NCI-H1092 (cell line): ENCODE measurements at regions not wholly inside any gene's neighbourhood (a gene's known extent, or its start where the extent isn't known, plus 50 kb on each side); places are given as distances from the start of the nearest gene placed in this dataset.
"Not testable (repeated sequence)": the region's sequence is repeated elsewhere in the genome, so short reads cannot be mapped to it uniquely, and the experiment has no call there.

ENCODE experiments used
- DNase-seq: peaks from one replicate; lab custom pipeline; 2025; lab: John Stamatoyannopoulos, UW

DNA sequence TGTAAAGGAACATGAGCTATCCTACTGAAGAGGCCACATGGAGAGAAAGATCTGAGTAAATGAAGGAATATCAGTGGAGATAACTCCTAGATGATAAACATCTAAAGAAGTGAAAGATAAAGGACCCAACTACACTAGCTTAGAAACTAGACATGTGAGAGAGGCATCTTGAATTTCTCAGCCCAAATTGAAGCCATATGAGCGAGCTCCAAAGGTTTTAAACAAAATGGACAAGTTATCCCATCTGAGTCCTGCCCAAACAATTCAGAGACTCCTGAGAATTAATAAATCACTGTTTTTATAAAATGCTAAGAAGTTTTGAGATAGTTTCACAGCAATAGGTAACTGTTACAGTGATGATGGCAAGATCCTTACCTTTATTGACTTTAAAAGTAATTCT, 438.9 kb downstream of the NAV3 start:
- DNase-seq: no peak

DNA sequence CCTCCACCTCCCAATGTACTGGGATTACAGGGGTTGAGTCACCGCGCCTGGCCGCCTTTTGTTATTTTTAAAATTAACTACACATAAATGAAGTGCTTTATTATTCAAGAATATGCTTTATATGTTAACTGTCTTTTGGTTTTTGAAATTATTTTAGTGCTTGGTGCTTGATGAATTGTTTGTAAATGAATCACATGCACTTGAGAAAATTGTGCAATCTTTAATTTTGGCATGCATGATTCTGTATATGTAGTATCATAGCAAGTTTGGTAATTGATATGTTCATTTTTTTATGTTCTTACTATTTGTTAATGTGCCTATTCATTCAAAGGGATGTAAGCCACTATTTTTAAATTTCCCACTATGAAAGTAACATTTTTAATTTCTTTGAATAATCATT, 440.9 kb downstream of the NAV3 start:
- DNase-seq: no peak

DNA sequence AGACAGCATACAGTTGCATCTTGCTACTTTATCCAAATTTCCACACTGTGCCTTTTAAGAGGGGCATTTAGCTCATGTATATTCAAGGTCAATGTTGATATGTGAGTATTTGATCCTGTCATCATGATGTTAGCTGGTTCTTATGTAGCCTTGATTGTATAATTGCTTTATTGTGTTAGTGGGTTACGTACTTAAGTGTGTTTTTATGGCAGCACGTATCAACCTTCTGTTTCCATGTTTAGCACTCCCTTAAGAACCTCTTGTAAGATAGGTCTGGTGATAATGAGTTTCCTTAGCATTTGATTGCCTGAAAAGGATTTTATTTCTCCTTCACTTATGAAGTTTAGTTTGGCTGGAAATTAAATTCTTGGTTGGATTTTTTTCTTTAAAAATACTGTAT, 445.2 kb downstream of the NAV3 start:
- no peak for DNase-seq

DNA sequence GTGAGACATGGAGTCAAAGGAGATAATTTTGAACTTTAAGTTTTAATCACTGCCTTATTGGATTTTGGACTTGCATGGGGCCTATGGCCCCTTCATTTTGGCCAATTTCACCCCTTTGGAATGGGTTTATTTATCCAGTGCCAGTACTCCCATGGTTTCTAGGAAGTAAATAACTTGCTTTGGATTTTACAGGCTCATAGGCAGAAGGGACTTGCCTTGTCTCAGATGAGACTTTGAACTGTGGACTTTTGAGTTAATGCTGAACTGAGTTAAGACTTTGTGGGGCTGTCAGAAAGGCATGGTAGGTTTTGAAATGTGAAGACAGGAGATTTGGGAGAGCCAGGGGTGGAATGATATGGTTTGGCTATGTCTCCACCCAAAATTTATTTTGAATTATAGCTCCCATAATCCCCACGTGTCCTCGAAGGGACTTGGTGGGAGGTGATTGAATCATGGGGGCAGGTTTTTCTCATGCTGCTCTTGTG, 448.1 kb downstream of the NAV3 start:
- DNase-seq: no peak

DNA sequence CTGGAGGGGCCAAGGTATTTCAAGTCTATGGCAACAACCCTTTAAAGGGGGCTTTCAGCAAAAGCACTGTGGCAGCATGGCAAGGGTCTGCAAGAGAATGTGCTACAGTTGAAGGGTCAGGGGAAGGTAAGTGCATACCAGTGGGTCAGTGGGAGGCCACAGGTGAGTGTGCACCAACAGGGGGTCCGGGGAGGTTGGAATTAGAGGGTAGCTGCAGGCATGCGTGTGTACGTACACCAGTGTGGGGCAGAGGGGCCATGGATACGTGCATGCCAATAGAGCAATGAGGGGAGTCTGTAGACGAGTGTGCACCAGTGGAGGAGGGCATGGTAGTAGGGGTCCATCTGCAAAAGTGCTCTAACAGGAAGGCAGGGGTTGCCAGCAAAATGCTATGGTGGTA, 448.9 kb downstream of the NAV3 start:
- DNase-seq: no peak

DNA sequence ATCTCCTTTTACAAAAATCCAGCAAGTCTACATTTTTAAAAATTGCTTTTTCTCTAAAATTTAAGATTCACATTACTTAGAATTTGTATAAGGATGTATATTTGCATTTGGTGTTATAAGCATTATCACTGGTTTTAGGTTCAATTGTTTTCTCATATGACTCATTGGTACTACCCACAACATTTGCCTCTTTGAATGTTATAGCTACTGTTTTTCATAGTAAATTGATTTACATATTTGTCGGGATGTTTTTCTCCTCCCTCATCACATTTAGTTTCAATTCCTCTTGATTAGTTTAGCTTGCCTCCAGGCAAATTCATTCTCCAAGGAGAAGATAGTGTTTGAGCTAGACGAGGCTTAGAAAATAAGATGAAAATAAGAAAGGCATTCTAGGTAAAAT, 450.4 kb downstream of the NAV3 start:
- not testable (repeated sequence) for DNase-seq

DNA sequence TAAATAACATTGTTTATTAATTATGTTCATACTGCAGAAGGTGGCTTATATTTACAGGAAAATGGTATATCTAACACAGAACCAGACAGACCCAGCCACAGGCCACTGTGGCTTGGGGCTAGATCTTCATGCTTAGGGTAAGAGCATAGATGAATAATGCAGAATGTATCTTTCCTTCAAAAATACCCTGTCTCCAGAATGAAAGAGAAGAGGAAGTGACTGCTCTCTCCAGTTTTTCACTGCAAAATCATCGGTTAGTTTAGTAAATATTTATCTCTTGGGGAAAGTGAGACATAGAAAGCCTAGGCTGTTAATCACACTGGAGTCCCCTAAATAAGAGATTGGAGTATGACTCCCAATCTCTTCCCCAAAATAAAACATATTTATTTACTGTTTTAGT, 453.7 kb downstream of the NAV3 start:
- DNase-seq: no peak

DNA sequence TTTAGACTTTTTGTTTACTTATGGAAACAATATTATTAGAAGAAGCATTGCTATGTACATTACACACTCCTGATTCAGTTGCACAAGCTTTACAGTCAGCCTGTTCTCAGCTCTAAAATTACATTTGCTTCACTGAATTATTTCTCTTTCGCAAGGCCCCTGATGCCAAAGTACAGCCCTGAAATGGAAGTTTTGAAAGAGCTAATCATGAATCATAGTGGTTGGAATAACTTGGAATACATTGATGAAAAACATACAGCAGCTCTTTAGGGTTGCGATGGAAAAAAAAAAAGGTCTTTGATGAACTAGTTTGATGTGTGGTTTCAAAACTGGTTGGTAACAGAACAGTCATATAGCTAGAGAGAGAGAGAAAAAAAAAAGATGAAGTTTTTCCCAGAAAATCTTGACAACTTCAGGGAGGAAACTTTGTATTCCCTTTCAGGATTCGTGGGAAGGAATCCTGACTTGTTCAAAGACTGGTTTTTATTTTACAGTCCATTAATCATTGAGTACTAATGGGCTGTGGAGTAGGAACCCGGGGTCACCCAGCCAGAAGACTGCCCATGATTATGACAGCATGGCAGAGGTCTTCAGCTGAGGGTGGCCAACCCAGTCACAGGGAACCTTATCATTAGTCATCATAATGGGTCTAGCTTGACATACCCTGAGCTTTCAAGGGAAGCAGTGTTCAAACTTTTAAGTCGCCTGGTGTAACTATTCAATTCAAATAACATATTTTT, 460.1 kb downstream of the NAV3 start:
- no peak for DNase-seq

DNA sequence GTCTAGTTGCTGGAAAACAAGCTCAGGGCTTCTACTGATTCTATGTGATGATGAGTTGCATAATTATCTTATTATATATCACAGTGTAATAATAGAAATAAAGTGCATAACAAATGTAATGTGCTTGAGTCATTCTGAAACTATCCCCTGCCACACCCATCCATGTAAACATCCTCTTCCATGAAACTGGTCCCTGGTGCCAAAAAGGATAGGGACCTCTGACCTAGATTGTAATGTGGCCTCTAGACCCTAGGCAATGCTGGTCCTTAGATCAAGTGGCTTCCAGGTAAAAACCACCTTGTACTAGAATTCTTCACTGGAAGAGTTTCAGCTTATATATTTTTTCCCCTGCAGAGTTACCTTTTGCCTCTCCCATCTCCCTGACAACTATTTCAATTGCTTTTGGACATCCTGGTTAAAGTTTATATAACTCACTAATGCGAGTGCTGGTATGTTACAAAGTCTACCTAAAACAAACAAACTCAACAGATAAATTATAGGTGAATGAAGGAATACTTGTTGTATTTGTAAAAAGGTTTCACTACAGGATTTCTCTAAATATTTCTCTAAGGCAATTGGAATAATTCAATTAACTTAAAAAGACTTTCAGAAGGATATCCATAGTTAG, 462.5 kb downstream of the NAV3 start:
- no peak for DNase-seq

DNA sequence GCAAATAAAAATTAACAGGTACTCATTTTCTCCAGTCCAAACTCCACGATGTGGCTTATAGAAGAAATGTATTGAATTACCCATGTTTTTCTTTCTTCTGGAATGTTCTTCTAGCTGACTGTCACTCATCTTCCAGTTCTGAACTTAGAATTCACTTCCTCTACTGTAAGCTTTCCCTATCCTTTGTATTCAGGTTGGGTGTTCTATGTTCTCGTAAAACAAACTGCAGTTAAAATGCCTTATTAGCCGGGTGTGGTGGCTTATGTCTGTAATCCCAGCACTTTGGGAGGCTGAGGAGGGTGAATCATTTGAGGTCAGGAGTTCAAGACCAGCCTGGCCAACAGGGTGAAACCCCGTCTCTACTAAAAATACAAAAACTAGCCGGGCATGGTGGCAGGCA, 470.6 kb downstream of the NAV3 start:
- DNase-seq: not testable (repeated sequence)

DNA sequence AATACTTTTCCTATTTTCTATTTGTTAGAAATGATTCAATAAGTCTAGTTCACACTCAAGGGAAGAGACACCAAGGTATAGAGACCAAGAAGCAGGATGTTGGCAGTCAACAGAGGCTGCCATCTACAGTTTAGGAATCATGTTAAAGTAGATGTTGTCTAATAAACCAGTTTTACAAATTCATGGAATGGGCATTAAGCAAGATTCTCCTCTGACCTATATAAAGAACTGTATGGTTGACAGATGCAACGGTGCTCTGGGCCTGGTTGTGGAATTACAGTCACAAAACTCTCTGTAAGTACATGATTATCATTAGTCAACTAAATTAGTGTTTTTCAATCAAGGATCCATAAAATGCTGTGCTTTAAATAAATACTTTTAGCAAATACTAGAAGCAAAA, 475.1 kb downstream of the NAV3 start:
- DNase-seq: no peak

DNA sequence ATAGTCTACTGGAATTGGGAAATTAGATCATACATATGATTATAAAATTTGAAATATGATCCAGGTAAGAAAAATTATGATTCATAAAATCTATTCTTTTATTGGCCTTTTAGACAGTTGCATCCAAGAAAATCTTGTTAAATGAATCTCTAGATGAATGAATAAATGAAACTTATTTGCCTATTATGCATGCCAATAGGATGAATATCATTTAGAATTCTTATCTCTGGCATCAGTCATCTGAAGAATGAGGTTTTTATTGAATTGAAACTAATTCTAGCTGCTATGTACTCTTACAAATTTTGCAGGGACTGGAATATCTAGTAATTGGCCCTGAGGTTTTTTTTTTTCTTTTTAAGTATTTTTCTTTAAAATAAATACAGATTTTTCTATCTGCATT, 475.5 kb downstream of the NAV3 start:
- DNase-seq: no peak

DNA sequence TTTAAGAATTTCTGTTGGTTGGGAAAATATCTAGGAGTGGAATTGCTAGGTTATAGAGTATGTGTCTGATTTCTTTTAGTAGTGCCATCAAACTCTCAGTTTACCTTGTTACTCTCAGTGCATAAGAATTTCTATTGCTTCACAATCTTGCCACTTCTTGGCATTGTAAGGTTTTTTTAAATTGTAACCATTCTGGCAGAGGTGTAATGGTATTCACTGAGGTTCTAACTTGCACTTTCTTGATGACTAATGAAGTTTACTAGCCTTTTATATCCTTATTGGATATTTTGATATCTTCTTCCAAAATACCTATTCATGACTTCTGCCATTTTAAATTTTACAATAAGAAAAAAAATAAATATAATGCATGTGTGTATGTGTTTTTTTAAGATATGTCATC, 478.0 kb downstream of the NAV3 start:
- no peak for DNase-seq

DNA sequence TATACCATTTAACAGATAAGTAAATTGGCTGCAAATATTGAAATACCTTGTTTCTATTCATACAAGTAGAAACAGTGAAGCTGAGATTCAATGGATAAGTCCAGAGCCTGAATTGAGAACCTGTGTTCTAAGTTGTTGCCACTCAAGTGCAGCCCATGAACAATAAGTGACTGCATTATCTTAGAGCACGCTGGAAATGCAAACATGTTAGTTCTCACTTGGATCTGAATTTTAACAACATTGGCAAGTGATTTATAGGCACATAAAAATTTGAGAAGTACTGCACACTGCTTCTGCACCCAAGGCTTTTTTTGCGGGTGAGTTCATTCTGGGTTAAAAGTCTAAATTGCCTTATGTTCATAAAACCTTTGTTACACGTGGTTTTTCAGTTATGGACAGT, 484.3 kb downstream of the NAV3 start:
- no peak for DNase-seq

DNA sequence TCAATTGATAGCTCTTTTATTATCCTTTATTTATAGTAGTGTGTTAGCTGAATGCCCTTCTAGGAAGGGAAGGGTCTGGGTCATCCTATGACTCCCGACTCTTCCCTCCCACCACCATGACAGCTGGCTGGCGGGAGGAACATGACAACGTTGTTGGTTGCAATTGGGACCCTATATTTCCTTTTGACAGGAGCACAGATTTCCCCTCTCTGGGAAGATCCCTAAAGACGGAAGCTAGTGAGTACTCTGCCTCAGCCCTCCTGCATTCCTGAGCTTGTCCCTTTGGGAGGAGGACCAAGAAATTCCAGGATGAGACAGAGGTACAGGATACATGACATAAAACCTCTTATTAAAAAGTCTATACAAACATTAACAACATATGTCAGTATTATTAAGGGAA, 485.4 kb downstream of the NAV3 start:
- DNase-seq: no peak

DNA sequence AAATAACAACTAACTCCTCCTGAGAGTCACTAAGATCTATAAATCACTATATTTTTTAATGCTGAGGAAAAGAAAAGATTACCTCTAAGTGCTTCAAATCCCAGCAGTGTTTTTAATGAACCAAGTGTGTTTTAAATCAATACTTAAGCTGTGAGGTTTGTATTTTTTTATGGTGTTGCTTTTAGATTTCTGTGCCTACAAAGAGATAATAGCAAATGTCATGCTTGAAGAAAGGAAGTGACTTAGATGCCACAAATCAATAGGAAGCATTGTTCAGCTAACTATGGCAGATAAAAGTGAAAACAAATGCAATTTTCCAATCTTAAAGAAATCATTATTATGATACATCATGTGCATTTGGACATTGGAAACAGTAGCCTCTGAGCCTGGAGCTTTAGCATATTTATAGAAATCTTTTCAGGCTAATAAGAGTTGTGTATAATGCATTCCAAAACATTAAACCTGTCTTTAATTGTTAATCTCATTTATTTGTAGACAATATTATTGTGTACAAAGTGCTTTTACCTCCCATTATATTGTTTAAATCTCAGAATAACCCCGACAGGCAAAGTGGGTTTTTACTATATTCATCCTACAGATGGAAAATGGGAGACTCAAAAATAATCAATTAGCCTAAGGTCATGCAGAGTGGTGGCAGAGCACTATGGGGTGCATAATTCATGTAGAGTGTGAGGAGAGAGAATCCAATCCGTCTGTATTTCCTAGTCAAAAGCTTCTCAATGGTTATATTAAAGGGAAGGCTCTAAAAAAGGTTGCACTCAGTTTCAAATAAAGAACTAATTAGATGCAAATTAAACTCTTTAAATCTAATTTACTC, 486.2 kb downstream of the NAV3 start:
- no peak for DNase-seq

DNA sequence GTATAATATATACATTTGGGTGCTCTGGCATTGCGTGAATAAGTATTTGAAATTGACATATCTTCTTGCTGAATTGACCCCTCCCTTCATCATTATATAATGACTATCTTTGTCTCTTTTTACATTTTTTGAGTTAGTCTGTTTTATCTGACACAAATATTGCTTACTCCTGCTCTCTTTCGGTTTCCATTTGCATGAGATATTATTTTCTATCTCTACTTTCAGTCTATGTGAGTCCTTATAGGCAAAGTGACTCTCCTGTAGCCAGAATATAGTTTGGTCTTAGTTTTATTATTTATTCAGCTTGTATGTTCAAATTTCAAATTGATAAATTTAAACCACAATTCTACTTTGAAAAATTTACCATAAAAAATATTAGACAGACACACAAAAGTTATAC, 491.0 kb downstream of the NAV3 start:
- DNase-seq: no peak

DNA sequence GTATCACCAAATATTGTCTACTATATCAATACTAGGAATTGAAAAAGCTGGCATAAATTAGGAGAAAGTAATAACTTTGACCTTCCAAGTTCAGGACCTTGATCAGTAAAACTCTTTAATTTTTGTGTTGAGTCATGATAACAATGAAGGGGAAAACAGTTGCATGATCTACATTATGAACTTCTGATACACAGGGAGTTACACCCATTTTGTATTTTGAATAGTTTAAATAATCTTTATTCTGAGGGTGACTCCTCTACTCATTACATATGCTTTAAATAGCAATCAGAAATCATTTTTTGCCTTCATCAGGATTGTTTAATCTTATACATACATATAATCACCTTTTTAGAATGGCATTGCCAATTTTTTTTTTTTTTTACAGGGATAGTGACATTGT, 492.5 kb downstream of the NAV3 start:
- no peak for DNase-seq

DNA sequence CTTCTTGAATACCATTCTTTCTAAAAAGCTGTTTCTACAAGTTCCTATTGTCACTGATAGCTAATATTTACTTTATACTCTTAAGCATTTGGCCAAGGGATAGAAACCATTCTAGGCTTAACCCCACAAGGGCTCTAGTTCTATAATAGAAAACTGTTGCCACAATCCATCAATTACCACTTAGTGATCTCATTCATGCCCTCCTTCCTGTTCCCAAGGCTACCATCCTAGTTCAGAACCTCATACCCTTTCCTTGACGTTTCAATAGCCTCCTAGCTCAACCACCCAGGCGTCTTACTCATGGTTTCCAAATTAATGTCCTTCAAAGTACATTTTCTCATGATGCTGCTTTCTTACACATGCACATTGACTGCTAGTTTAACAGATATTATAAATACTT, 493.5 kb downstream of the NAV3 start:
- no peak for DNase-seq

DNA sequence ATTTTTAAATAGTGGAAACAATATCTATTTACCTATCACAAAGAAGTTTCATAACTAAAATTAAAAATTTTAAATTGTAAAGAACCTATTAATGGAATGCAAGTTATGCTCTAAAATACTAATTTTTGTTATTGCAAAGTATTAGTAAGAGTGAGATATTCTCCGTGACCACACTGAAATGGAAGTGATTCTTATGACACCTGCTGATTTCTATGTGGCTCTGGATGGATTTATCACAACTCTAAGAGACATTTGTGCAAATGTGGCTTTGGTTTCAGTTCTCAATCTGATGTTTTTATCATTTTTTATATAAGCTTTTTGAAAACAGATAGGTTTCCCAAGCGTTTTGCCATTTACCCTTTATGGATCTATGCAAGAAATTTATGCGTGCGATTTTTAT, 497.8 kb downstream of the NAV3 start:
- no peak for DNase-seq

DNA sequence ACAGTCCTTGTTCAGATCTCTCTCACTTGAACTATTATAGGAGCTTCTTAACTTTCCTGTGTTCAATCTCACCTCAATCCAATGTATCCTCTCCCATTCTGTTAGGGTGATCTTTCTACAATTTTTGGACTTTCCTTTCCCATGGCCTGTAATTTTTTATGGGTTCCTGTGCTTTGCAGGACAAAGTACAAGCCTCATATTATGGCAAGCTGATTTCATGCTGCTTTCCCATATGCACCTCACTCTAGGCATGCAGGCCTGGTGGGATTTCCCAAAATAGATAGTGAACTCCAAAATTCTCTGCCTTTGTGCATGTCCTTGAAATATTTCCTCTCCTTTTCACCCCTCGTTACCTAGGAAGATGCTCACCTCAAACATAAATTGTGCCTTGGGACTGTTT, 499.4 kb downstream of the NAV3 start:
- no peak for DNase-seq

DNA sequence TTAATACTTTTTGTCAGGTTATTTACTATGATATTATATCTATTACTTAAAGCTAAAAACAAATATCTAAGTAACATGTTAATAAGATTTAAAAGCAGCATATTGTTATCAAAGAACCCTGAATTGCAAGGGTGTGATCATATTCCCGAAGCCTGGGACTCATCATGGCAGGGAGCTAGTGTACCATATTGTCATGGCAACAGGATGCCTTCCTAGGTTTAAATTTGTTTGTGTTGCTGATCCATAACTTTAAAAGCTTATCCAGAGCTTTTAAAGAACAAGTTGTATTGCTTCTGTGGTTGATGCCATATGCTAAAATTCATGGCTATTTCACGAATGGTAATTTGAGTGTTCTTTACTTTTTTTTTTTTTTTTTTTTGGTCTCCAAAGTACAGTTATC, 500.5 kb downstream of the NAV3 start:
- no peak for DNase-seq

DNA sequence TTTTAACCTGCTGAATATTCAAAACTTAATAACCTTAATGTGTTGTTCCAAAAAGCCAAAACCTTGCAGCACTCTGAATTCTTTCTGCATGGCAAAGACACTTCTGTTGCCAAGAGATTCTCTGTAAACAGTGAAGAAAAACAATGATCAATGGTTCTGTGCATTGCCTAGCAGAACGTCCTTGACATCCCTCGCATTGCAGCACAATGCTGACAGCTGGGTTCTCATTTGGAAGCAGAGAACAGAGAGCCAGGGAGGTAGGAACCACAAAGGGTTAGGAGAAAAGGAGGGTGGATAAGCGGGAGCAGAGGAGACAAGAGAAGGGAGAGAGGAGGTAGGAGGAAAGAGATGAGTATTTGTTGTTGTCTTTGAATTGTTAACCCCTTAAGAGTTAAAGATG, 501.1 kb downstream of the NAV3 start:
- DNase-seq: no peak
